ACHN (cell line): ENCODE measurements at regions not wholly inside any gene's neighbourhood (a gene's known extent, or its start where the extent isn't known, plus 50 kb on each side); places are given as distances from the start of the nearest gene placed in this dataset.

Experiments
- DNase-seq: peaks from one replicate; pipeline ENCODE4 v3.0.0-alpha.2; 2015
- in situ Hi-C: cut with HindIII; loops from 2 replicates; pipeline ENCODE4 v1.10.0; 2017; ENCODE audit warnings: low sequenced_read_pairs, low pct_ligation_motif_present, low pct_unique_long_range_greater_than_20kb

DNA sequence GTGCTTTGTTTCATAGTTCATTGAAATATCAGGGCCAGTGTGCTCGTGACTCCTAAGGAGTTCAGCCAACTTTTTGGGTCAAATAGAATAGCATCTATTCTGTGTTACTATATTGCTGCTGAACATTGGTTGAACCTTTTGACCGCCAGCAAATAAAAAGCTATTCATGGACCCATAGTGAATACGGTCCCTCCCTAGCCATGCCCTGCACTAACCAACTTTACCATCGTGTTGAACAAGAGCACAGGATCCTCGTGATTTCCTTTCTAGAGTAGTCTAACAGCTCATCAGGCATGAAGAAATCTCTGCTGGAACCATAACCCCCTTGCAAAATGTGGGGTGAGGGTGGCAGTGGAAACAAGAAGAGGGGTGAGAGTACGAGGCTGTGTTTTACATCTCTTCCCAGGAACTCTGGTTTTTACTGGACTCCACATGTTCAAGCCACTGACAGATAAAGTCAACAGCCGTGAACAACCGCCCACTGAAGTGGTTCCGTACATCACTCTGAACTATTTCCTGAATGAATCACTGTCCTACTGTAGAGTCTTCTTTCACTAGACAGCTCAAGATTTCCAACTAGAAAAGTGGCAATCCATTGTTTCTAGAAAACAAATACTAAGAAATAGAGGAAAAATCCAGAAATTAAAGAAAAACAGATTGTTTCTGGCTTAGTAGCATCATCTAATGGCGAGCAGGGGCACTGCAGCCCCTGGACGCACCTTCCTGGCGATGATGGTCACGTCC is 70.1 kb upstream of the SPATA31E1 start:
- in situ Hi-C loops, result no loop called here
- peak; percentile 35 for DNase-seq

DNA sequence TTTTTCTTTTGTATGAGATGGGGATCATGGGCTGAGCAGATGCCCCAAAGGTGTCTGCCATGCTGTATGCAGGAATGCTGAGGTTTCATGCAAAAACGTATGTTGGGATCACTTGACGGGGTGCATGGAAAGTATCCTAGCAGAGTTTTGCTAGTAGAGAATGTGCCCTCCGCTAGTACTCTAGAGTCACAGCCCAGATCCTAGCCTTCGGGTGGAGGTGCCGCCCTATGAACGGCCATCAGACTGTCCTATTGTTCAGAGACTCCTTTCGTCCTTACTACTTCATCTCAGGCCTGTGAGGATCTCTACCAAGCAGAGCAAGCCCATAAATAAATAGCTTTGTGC is 69.6 kb upstream of the SPATA31E1 start:
- in situ Hi-C loops, result no loop called here
- no peak for DNase-seq

DNA sequence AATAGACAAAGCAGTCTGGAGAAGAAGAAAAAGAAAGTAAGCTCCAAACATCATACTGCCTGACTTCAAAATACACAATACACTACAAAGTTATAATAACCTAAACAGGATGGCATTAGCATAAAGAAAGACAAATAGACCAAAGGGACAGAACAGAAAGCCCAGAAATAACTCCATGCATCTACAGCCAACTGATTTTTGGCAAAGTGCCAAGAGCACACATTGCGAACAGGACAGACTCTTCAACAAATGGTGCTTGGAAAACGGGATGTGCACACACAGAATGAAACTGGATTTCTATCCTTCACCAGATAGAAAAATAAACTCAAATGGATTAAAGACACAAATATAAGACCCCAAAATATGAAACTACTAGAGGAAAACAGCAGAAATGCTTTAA is 66.6 kb upstream of the SPATA31E1 start:
- DNase-seq, result no peak

DNA sequence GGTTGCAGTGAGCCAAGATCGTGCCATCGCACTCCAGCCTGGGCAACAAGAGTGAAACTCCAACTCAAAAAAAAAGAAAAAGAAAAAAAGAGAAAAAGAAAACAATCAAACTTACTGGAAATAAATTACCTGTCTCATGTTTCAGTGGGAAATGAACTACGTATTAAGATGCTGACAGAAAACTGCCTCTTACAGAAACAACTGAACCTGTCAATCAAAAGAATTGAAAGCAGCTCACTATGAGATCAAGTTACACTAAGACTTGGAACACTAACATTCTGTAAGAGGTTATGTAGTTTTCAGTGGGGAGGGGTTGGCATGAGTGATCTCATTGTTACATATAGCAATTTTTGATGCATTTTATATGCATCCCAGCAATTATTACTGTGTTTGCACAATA is 64.4 kb upstream of the SPATA31E1 start:
- in situ Hi-C loops, result no loop called here
- DNase-seq, result no peak

More for the DNA sequence above, 66.6 kb upstream of the SPATA31E1 start:
- in situ Hi-C loops, result no loop called here

DNA sequence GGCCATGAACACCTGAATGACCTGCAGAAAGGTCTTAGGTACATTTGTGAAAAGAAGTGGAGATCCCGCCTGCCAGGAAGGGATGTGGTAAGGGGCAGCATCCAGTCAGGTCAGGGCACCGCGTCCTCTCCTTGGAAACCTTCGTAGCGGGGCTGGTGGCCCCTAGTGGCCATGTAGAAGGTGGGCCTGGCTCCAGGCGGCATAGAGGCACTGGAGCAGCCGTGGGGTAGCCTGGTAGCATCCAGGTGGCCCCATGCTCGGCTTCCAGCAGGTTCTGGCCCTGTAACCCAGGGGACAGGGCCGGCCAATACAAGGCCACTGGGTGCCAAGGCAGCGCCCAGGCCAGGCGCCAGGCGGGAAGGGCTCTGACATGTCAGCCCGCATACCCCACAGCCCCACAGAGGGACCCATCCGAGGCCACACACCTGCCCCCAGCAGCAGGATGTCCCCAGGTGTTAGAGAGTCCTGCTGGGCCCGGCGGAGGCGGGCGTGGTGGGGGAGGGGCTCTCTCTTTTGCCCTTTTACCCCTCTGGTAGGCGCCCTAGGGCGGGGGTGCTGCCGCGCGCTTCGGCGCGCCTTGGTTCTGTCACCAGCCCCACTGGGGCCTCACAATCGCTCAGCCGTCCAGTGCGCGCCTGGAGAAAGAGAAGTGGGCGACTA is 58.3 kb upstream of the SPATA31E1 start:
- no peak for DNase-seq
- in situ Hi-C loops, result no loop called here

DNA sequence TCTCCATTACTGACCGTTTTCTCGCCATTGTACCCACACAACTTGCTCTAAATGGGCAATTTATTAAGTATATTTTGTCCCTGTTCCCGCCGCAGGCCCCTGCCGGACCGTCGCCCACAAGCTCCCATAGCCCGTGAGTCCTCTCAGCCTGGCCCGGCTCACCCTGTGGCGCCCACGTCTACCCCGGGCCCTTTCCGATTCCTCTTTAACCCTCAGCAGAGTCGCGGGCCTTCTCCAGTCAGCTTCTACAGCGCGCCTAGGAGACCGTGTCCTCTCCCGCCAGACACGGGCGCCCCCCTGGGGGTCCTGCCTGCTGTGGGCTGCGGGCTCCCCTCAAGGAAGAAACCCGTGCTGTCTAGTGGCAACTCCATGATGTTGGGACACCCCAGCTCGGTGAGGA is 57.8 kb upstream of the SPATA31E1 start:
- no peak for DNase-seq
- in situ Hi-C loops, result no loop called here

DNA sequence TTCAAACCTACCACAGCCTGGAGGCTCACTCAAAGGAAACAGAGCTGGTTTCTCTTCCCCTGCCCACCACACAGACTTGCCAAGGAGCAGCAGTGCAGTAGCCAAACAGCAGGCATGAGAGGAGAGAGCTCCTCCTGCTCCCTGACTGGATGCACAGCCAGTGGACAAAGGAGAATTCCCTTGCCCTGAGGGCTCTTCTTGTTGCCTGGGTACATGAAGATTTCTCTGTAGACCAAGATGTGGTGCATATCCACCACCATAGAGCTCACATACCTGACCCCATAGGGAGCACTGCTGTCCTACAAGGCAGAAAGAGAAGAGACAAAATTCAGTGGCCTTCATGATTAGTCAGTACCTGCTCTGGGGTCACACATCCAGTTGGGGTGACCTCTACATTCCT is 56.3 kb upstream of the SPATA31E1 start:
- no peak for DNase-seq
- in situ Hi-C loops, result no loop called here

DNA sequence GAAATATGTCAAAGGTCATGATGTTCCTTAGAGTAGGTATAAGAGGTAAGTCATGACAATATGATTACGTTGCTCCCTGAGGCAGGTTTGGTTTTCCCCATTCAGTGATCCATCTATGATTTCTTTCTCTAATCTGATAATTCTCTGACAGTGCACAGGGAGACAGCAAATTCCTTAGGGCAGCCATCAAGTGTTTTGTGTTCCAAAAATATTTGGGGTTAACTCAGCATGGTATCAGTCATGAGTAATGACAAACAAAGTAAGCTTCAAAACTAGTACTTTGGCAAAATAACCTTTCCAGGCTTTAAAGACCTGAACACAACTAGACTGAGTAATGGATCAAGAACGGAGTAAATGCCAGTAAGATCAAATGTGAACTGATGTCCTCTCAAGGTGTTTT is 55.3 kb upstream of the SPATA31E1 start:
- in situ Hi-C loops, result no loop called here
- no peak for DNase-seq

DNA sequence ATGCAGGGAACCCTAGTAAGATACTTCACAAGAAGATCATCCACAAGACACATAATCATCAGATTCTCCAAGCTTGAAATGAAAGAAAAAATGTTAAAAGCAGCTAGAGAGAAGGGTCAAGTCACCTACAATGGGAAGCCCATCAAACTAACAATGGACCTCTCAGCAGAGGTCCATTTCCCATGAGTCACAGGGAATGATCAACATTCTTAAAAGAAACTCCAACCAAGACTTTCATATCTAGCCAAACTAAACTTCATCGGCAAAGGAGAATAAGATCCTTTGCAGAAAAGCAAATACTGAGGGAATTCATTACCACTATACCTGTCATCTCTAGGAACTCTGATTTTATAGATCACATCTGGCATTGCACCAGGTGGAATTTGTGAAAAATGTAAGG is 52.9 kb upstream of the SPATA31E1 start:
- no peak for DNase-seq
- in situ Hi-C loops, result no loop called here

DNA sequence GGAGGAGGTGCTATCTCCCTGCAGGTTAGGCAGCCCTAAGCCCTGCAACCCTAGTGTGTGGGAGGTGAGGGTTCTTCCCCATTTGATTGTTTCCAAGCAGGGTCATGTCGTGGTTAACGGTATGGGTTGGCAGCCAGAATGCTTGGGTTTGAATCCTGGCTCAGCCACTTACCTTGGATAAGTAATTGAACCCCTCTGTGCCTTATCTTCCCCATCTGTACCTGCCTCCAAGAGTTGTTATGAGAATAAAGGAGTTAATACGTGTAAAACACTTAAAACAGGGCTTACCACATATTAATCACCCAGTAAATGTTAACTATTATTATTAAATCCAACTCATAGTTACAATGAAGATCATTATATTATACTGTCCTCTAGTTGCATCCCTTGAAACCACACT is 52.2 kb upstream of the SPATA31E1 start:
- in situ Hi-C loops, result no loop called here
- no peak for DNase-seq

DNA sequence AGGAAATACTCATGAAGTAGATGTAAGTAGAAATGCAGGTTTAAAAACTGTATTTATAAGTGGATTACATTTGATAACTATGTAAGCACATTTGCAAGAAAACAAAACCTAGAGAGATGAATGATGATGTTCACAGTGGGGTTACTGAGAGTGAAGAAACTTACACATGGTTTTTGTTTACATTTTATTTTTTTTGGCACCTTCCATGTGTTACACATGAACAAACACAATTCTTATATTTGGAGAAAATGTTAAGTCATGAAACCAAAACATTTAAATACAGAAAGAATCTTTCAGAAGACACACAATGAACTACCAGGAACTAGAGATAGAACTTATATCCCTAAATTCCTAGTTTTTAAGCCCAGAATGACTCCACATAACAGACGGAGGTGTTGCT is 51.5 kb upstream of the SPATA31E1 start:
- no peak for DNase-seq
- in situ Hi-C loops, result no loop called here
